Activated CD8-positive, alpha-beta T cell treated with anti-CD3 and anti-CD28 coated beads for 36 hours (primary cell): ENCODE measurements at regions not wholly inside any gene's neighbourhood (a gene's known extent, or its start where the extent isn't known, plus 50 kb on each side); places are given as distances from the start of the nearest gene placed in this dataset.
"Not testable (repeated sequence)": the region's sequence is repeated elsewhere in the genome, so short reads cannot be mapped to it uniquely, and the experiment has no call there.

ENCODE experiments used
- ATAC-seq: fragments of 200-7000 bp; cut with Tn5 transposase; one replicate; pipeline ENCODE4 v1.10.0; 2021; ENCODE audit warnings: mild to moderate bottlenecking, moderate library complexity
- CTCF ChIA-PET: fragments of 350-600 bp; sonication (Branson Sonifier 250); formaldehyde crosslinking; loops from one replicate; lab custom pipeline; 2021; ENCODE audit warnings: antibody characterized with exemption; lab: Charles Lee
- POLR2A ChIA-PET: fragments of 350-600 bp; sonication (Branson Sonifier 250); formaldehyde crosslinking; loops from one replicate; lab custom pipeline; 2021; ENCODE audit warnings: antibody characterized with exemption; lab: Charles Lee
- DNase-seq: peaks from one replicate; pipeline ENCODE4 v3.0.0-alpha.2; 2020
- H3K27ac Mint-ChIP-seq: one replicate; pipeline ENCODE4 v1.8.0; 2021; ENCODE audit warnings: mild to moderate bottlenecking, mixed read lengths
- H3K27me3 Mint-ChIP-seq: one replicate; pipeline ENCODE4 v1.8.0; 2021; ENCODE audit warnings: mixed read lengths
- H3K36me3 Mint-ChIP-seq: one replicate; pipeline ENCODE4 v1.8.0; 2021; ENCODE audit warnings: low read depth, mixed read lengths
- H3K4me1 Mint-ChIP-seq: one replicate; pipeline ENCODE4 v1.8.0; 2021; ENCODE audit warnings: low read depth, mixed read lengths
- H3K4me3 Mint-ChIP-seq: one replicate; pipeline ENCODE4 v1.8.0; 2021; ENCODE audit warnings: mild to moderate bottlenecking, moderate library complexity, mixed read lengths
- H3K9me3 Mint-ChIP-seq: one replicate; pipeline ENCODE4 v1.8.0; 2021; ENCODE audit warnings: mixed read lengths
- CTCF ChIP-seq: fragments of 200-600 bp; IDR thresholded peaks from one replicate; pipeline ENCODE4 v1.8.0; 2022; ENCODE audit warnings: antibody characterized with exemption, mild to moderate bottlenecking
- intact Hi-C: fragments of 100-400 bp; cut with micrococcal nuclease; formaldehyde crosslinking; loops from one replicate; pipeline ENCODE4 v1.10.0; 2022

- Mint-ChIP-seq H3K27me3 (peaks cover 2% of the 10 kb centered on the region), H3K27ac (no peak overlapping the region), H3K4me3 (no peak overlapping the region), H3K36me3 (no peaks in the 10 kb centered on the region), H3K4me1 (peaks cover 11% of the 10 kb centered on the region), H3K9me3 (no peaks in the 10 kb centered on the region)
- POLR2A ChIA-PET, result no interaction called here
- ATAC-seq (no peak), DNase-seq (no peak)
- TF ChIP-seq CTCF, result no peak
- intact Hi-C loops, result no loop called here
- CTCF ChIA-PET, result no interaction called here
Observed at GRCh38 chr3:16770021-16770420, 114.7 kb upstream of the PLCL2 start.

- Mint-ChIP-seq H3K27ac (no peak overlapping the region), H3K27me3 (peaks cover 4% of the 10 kb centered on the region), H3K4me3 (no peak overlapping the region), H3K9me3 (no peaks in the 10 kb centered on the region), H3K36me3 (no peaks in the 10 kb centered on the region), H3K4me1 (peaks cover 11% of the 10 kb centered on the region)
- ATAC-seq (no peak), DNase-seq (no peak)
- TF ChIP-seq CTCF, result no peak
- CTCF ChIA-PET, result no interaction called here
- intact Hi-C loops, result no loop called here
- POLR2A ChIA-PET, result no interaction called here
Observed at GRCh38 chr3:16770792-16771191, 114.0 kb upstream of the PLCL2 start.

GRCh38 chr3:16773594-16773993, 111.2 kb upstream of the PLCL2 start:
- H3K4me3 Mint-ChIP-seq, intact Hi-C loops, H3K9me3 Mint-ChIP-seq, H3K27me3 Mint-ChIP-seq, CTCF ChIA-PET, H3K36me3 Mint-ChIP-seq, ATAC-seq, DNase-seq, H3K27ac Mint-ChIP-seq: not testable (repeated sequence)
- peaks cover 11% of the 10 kb centered on the region for H3K4me1 Mint-ChIP-seq
- POLR2A ChIA-PET, result interaction anchor here (0.6 to 0.7 kb wide), 2 partner anchors 23 to 91 kb away, joined by 3 read pairs; no protein-coding TSS in a partner anchor

GRCh38 chr3:16774536-16774935, 110.2 kb upstream of the PLCL2 start:
- peak overlapping the region; percentile 40 for H3K4me3 Mint-ChIP-seq
- H3K27me3 Mint-ChIP-seq, ATAC-seq, H3K9me3 Mint-ChIP-seq, H3K36me3 Mint-ChIP-seq, POLR2A ChIA-PET, intact Hi-C loops: not testable (repeated sequence)
- H3K27ac Mint-ChIP-seq, result peak overlapping the region; percentile 4
- CTCF ChIA-PET, result interaction anchor here (1.3 kb wide), 1 partner anchor 9 kb away, joined by 3 read pairs; no protein-coding TSS in a partner anchor
- peaks cover 11% of the 10 kb centered on the region for H3K4me1 Mint-ChIP-seq
- peak; percentile 52 for DNase-seq

- ChIA-PET CTCF (no interaction called here), POLR2A (no interaction called here)
- H3K4me3 Mint-ChIP-seq, result no peak overlapping the region
- DNase-seq (no peak), ATAC-seq (no peak)
- H3K36me3 Mint-ChIP-seq, result no peaks in the 10 kb centered on the region
- H3K27ac Mint-ChIP-seq, result no peak overlapping the region
- peaks cover 3% of the 10 kb centered on the region for H3K9me3 Mint-ChIP-seq
- H3K27me3 Mint-ChIP-seq, result no peaks in the 10 kb centered on the region
- no peak for TF ChIP-seq CTCF
- intact Hi-C loops, result loop anchor here (1.0 kb wide), 1 partner anchor 20 kb away; no protein-coding TSS in a partner anchor
- H3K4me1 Mint-ChIP-seq, result peaks cover 9% of the 10 kb centered on the region
Observed at GRCh38 chr3:16784973-16785372, 99.8 kb upstream of the PLCL2 start.

GRCh38 chr3:16785465-16785864, 99.3 kb upstream of the PLCL2 start:
- intact Hi-C loops, result loop anchor here (1.0 kb wide), 1 partner anchor 20 kb away; no protein-coding TSS in a partner anchor
- no peak overlapping the region for H3K4me3 Mint-ChIP-seq
- no peak for TF ChIP-seq CTCF
- ChIA-PET POLR2A (no interaction called here), CTCF (no interaction called here)
- H3K36me3 Mint-ChIP-seq, result no peaks in the 10 kb centered on the region
- ATAC-seq (no peak), DNase-seq (no peak)
- no peak overlapping the region for H3K27ac Mint-ChIP-seq
- peaks cover 4% of the 10 kb centered on the region for H3K9me3 Mint-ChIP-seq
- no peaks in the 10 kb centered on the region for H3K27me3 Mint-ChIP-seq
- peaks cover 14% of the 10 kb centered on the region for H3K4me1 Mint-ChIP-seq
